Lower leg skin (tissue), 3 donors: ENCODE measurements at regions not wholly inside any gene's neighbourhood (a gene's known extent, or its start where the extent isn't known, plus 50 kb on each side); places are given as distances from the start of the nearest gene placed in this dataset.

Experiments used
- POLR2A ChIP-seq, 2 donors: fragments of 450-650 bp; IDR thresholded peaks; one replicate each; pipeline ENCODE4 v1.6.1; 2016 to 2017; ENCODE audit warnings: antibody characterized with exemption in 2 of 2, mild to moderate bottlenecking in 1 of 2, moderate library complexity in 1 of 2
- TF ChIP-seq, protein P1 (sequence below), 3 donors: fragments of 450-650 bp; IDR thresholded peaks; one replicate each; pipeline ENCODE4 v1.5.1; 2016; ENCODE audit warnings: antibody characterized with exemption in 3 of 3, mild to moderate bottlenecking in 3 of 3, moderate library complexity in 2 of 3

DNA sequence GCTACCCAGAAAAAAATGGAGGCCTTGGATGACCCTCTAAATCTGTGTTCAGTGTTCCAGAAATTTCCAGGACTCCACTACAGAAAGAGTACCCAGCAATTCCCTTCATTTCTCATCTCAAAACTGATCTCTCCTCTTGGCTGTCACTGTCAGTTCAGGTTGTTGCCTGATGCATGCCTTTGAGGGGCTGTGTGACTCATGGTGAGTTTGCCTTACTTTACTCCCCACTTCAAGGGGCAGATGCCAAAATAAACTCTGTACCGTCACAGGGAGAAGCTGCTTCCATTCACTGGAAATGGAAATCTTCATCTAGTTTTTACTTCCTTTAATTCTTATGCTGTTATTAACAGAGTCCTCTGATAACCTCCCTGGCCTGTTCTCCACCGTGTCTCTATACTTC lies 1075.0 kb downstream of the DIAPH3 start:
- TF ChIP-seq, protein P1, sequence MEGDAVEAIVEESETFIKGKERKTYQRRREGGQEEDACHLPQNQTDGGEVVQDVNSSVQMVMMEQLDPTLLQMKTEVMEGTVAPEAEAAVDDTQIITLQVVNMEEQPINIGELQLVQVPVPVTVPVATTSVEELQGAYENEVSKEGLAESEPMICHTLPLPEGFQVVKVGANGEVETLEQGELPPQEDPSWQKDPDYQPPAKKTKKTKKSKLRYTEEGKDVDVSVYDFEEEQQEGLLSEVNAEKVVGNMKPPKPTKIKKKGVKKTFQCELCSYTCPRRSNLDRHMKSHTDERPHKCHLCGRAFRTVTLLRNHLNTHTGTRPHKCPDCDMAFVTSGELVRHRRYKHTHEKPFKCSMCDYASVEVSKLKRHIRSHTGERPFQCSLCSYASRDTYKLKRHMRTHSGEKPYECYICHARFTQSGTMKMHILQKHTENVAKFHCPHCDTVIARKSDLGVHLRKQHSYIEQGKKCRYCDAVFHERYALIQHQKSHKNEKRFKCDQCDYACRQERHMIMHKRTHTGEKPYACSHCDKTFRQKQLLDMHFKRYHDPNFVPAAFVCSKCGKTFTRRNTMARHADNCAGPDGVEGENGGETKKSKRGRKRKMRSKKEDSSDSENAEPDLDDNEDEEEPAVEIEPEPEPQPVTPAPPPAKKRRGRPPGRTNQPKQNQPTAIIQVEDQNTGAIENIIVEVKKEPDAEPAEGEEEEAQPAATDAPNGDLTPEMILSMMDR (IDR thresholded peaks at IDR 0.05) = no peak
- TF ChIP-seq POLR2A (IDR thresholded peaks at IDR 0.05) = no peak
